CD4-positive, alpha-beta T cell treated with Interleukin-4 for 1 hour (primary cell): ENCODE measurements at regions not wholly inside any gene's neighbourhood (a gene's known extent, or its start where the extent isn't known, plus 50 kb on each side); places are given as distances from the start of the nearest gene placed in this dataset.

Experiments used
- DNase-seq, 2 donors: peaks; one replicate each; pipeline ENCODE4 v3.0.0-alpha.2; 2020 to 2022

DNA sequence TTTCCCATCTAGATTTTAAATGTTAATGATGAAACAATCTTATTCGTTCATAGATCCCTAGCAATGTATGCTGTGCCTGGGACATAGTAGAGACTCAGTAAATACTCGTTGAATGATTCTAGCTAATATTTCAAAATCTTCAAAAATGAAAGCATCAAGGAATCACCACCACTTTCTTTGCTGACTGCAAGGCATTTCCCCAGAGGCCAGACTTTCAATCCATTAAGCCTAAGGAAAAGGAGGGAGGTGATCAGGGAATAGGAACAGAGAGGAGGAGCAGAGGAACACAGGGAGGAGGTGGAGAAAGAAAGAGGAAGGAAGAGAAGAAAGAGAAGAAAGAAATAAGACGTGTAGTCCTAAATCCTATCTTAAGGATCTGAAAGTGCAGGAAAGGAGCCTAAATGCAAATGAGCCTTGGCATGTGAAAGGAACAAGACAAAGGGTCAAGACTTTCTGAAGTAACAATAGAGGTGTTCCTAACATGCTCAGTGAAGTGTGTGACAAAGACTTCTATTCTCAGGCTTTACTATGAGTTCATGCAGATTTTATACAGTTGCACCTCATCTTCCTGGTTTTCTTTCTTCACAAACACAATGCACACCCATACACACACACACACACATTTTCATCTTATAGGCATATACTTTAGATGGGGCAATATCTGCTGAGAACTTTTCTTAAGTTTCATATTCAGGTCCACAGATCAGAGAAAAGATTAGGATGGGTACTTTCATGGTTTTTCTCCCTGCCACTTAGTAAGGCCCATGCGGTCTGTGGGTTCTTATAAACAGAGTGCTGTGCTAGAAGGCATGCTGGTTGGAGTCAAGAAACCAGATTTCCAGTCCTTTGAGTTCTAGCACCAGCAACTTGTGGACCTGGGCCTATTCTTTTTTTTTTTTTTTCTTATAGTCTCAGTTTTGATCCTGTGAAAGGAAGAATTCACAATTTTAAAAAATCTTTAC, 512.2 kb upstream of the TNC start:
- DNase-seq = no peak

DNA sequence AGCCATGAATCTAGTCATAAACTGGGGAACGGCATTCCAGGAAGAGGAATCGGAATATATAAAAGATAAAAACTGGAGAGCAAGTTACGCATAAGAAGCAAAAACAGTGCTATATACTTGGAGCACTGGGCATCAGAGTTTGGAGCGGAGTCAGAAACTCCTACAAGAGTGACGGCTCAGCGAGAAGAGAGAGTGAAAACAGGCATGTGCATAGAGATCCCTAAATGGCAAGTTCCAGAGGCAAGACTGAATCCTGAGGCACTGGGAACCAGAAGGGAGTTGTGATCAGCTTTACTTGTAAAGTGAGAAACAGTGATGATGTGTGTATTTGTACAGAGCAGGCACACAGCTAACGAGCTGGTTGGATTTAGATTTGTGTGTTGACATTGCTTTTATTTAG, 514.4 kb upstream of the TNC start:
- no peak for DNase-seq

- no peak for DNase-seq
Observed at GRCh38 chr9:115633104-115633503, 515.1 kb upstream of the TNC start.

DNA sequence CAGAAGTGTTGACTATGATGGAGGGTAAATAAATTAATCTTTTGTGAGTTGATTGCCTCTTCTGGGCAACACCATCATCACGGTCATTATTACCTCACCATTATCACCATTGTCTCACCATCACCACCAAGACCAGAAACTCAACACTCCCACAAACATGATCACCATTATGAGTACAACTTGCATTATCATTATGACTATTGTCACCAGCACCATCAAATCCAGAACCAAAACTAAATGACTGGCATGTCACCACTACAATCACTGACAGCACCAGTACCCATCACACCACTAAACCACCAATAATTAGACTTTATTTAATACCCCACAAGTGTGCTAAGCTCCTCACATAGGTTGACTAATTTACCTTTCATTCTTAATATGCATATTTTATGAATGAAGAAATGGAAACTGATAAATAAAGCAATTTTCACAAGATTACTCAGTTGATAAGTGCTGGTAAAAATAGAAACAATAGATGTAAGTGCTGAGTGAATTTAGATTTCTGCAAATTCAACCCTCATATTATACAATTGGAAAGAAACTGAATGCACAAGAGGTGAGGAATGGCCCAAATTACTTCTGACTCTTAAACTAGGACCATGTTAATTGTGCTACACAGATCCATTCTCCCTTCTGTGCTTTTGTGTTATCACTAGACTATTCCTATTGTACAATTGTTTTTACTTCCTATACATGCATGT, 517.8 kb upstream of the PAPPA start:
- no peak for DNase-seq

GRCh38 chr9:115636596-115636995, 517.0 kb upstream of the PAPPA start:
- no peak for DNase-seq

- no peak for DNase-seq
Observed at GRCh38 chr9:115637661-115638060, 515.9 kb upstream of the PAPPA start.

GRCh38 chr9:115640887-115641286, 512.7 kb upstream of the PAPPA start:
- no peak for DNase-seq

GRCh38 chr9:115642285-115642684, 511.3 kb upstream of the PAPPA start:
- no peak for DNase-seq

GRCh38 chr9:115643948-115644727, 509.5 kb upstream of the PAPPA start:
- no peak for DNase-seq

DNA sequence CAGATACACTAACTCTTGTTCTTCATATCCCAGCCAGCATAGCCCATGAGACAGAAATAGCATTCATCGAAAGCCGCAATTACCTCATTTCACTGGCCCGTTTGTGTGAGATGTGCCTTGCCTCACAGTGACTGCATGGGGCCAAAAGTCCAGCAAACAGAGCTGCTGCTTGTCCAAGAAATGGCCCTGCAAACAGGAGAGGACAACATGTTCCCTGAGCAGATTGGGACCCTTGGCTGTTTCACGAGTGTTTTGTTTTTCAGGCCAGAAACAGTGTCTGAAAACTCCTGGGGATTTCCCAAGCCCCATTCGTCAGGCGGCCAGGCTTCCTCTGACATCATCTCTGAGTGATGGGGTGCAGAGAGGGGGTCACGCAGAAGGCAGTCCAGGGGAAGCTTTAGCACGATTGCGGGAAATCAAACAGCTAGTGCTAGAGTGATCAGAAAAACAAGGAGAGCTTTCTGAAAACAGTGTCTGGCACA, 503.6 kb upstream of the PAPPA start:
- no peak for DNase-seq

DNA sequence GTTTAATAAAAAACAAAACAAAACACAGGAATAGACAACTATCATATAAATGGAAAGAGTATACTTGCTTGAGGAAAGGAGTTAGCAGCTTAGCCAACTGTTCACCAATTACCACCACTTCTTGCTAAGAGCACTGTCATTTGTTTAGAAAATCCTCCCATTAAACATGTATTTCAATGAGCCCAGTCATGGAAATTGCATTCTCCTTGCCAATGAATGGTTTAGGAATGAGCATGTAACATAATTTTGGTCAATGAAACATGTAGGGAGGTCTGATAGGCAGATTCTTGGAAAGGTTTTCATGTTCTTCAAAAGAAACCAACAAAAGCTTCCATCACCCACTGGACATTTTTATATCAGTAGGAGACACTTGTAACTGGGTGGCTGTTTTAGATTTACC, 502.8 kb upstream of the PAPPA start:
- DNase-seq = no peak

DNA sequence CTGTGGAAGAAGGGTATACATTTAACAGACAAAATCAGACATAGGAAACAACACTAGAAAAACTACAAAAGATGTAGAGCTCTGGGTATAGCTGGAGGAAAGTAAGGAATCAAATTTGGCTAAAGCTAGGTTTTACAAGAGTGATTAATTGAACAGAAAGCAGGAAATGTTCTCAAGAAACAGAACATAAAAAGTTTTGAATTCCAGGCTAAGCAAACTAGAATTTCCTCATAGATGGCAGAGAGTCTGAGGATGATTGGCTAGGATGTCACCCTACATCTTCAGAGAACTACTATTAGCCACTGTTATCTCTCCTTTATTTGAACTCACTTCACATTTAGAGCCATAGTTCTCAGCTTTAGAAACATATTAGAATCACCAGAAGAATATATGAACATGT, 502.1 kb upstream of the PAPPA start:
- DNase-seq = no peak

- no peak for DNase-seq
Observed at GRCh38 chr9:115653171-115653606, 500.4 kb upstream of the PAPPA start.

DNA sequence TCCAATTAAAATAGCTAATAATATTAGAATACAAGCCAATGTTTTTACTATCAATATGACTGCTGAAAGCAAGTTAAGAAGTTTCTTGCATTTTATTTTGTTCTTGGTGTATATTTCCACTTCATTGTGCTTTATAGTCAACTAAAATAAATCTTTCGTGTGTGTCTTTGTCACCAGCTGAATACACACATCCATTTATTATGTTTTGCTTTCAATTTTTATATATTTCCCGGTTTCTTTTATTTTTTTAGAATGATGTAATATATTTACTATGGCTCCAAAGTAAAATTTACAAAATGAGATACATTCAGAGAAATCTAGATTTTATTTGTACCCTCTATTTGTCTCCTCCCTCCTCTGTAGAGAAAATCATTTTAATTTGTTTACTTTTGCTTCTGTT, 495.9 kb upstream of the PAPPA start:
- DNase-seq = no peak

GRCh38 chr9:115665519-115665918, 488.1 kb upstream of the PAPPA start:
- DNase-seq = no peak

DNA sequence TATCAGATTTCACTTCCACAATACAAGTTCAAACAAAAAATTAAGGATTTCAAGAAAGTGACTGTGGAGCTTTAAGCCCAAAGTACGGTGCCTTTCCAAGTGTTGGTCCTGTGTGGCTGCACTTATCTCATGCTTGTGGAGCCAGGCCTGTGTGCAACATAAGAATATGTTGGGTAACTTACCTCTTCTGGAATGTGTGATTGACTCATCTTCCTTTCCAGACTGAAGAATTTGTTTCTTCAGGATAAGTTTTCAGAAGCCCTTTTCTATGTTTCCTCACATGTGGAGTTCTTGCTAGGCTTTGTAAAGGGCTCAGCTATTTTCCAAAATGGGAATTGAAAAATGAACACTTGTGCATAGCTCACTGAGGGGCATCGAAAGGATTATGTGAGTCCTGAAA, 485.1 kb upstream of the PAPPA start:
- DNase-seq = no peak

DNA sequence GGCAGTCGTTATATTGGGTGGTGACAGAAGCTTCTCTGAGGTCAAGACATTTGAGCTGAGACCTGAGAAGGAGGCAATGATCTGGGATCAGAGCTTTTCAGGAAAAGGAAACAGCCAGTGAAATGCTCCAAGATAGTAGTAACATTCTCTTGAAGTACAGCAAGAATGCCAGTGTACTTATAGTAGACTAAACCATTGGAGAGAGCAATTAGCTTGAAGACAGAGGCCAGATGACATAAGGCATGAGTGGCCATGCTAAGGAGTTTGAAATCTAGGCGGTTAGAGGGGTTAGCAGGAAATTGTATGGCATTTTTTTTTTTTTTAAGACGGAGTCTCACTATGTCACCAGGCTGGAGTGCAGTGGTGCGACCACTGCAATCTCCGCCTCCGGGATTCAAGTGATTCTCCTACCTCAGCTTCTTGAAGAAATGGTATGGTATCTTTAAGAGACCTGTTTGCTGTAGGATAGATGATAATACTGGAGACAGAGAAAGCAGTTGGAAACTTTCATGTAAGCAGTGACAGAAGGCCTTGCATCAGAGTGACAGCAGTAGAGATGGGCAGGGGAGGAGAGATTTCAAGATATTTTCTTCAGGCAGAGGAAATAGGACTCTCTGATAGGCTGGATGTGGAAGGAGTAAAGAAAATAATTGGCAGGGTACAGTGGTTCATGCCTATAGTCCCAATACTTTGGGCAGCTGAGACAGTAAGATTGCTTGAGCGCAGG, 482.2 kb upstream of the PAPPA start:
- no peak for DNase-seq

DNA sequence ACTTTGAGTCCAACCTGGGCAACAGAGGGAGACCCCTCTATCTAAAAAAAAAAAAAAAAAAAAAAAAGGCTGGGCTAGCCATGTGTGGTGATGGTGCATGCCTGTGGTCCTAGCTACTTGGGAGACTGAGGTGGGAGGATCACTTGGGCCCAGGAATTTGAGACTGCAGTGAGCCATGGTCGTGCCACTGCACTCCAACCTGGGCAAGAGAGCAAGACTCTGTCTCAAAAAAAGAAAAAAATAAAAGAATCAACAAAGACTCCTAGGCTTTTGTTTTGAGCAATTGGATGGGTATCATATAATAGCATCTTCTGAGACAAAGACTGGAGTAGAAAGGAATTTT, 481.7 kb upstream of the PAPPA start:
- no peak for DNase-seq

DNA sequence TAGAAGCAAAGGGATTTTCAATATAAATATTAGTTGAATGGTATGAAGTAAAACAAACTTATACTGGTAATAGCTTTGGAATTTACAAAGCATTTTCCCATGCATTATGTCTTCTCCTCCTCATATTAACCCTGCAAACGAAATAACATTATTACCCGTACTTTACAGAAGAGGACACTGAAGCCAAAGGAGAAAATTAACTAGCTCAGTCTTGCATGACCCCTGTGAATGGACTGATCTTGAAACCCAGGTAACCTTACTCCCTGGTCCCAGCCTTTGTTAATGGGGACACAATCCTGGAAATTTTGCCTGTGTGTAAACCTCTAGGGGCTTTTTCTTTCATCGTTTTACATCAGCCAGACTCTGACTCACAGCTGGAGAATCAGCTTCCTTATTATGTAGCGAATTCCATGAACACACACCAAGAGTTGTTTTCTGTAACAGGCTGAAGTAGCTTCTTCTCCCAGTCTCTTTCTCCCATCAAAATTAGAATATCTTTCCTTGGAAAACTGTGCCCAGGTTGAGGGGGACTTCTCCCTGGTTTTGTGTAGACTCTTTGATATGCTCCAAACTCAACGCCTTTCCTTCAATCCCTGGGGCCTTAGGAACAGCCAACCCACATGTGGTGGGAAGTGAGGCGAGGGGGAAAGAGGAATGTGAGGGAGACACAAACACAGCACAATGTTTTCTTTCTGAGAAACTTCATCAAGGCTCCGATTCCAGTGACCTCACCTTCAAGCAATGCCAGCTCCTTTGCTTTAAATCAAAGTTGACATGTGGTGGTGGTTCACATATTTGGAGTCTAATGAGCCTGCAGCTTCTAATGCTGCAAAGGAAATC, 480.9 kb upstream of the PAPPA start:
- no peak for DNase-seq

DNA sequence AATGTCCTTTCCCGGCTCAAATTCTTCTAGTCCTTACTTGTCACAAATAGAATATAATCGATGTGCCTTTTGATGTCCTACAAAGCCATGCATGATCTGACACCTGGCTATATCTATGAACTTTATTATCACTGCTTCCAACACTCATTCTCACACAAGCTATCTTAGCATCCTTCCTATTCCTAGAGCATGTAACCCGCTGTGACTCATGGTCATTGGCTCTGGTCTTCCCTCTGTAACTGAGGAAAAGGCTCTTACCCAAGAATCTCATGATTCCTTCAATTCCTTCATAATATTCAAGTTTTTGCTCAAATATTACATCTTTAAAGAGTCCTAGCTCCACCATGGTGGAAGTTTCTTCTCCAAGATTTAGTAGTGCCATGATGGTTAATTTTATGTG, 480.0 kb upstream of the PAPPA start:
- no peak for DNase-seq

DNA sequence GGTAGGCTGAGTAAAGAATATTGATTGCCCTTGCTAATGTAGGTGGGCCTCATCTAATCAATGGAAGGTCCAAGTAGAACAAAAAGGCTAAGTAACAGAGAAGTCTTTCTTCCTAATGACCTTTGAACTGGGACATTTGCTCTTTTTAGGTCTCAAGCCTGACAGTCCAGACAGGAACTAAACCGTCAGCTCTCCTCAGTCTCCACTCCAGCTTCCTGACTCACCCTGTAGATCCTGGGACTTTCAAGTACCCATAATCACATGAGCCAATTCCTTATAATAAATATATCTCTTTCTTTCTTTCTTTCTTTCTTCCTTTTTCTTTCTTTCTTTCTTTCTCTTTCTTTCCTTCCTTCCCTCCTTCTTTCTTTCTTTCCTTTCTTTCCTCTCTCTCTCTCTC, 479.5 kb upstream of the PAPPA start:
- no peak for DNase-seq

GRCh38 chr9:115675834-115676233, 477.8 kb upstream of the PAPPA start:
- no peak for DNase-seq
